SK-N-MC (cell line): ENCODE measurements at regions not wholly inside any gene's neighbourhood (a gene's known extent, or its start where the extent isn't known, plus 50 kb on each side); places are given as distances from the start of the nearest gene placed in this dataset.

ENCODE experiments used
- DNase-seq: peaks from one replicate; pipeline ENCODE4 v3.0.0-alpha.2; 2011; ENCODE audit warnings: low read depth, low spot score
- H3K27ac ChIP-seq: fragments of 200-600 bp; sonication (generic); 2 replicates; pipeline ENCODE4 v1.5.1; 2016; ENCODE audit warnings: mixed run types
- H3K36me3 ChIP-seq: fragments of 200-600 bp; sonication (generic); 2 replicates; pipeline ENCODE4 v1.6.1; 2017; ENCODE audit warnings: antibody characterized with exemption, low read length, mixed read lengths; ENCODE audit not compliant: insufficient read depth
- H3K4me3 ChIP-seq: fragments of 200-600 bp; sonication (generic); 2 replicates; pipeline ENCODE4 v1.5.1; 2016
- H3K9ac ChIP-seq: fragments of 200-600 bp; sonication (generic); 2 replicates; pipeline ENCODE4 v1.8.0; 2017; ENCODE audit warnings: mixed run types, mixed read lengths; ENCODE audit not compliant: insufficient read length
- H3K9me3 ChIP-seq: fragments of 200-600 bp; sonication (generic); 2 replicates; pipeline ENCODE4 v1.6.1; 2017; ENCODE audit warnings: low read depth, mild to moderate bottlenecking, antibody characterized with exemption, low read length, moderate library complexity, mixed read lengths
- EZH2 ChIP-seq: fragments of 200-600 bp; sonication (generic); IDR thresholded peaks from one replicate; pipeline ENCODE4 v1.6.1; 2017; ENCODE audit warnings: antibody characterized with exemption
- FOXP2 ChIP-seq: optimal IDR thresholded peaks from 2 replicates; pipeline ENCODE3; 2011; ENCODE audit warnings: mild to moderate bottlenecking, moderate library complexity; ENCODE audit not compliant: insufficient read depth; ENCODE audit errors: extremely low read length, control extremely low read depth
- POLR2AphosphoS5 ChIP-seq: IDR thresholded peaks from 2 replicates; pipeline ENCODE4 v1.6.1; 2012; ENCODE audit warnings: mild to moderate bottlenecking, low read depth, low read length, borderline replicate concordance

GRCh38 chr2:16332681-16333557, 332.7 kb downstream of the CYRIA start:
- Histone ChIP-seq H3K36me3 (no peaks in the 10 kb centered on the region), H3K9ac (no peak overlapping the region)

GRCh38 chr2:16331772-16332171, 333.9 kb downstream of the CYRIA start:
- Histone ChIP-seq H3K4me3 (no peak overlapping the region), H3K9ac (no peak overlapping the region), H3K36me3 (no peaks in the 10 kb centered on the region), H3K27ac (no peak overlapping the region), H3K9me3 (no peaks in the 10 kb centered on the region)
- no peak for DNase-seq
- TF ChIP-seq FOXP2 (no peak), POLR2AphosphoS5 (no peak), EZH2 (no peak)

More at GRCh38 chr2:16332681-16333557, 332.7 kb downstream of the CYRIA start:
- no peak for TF ChIP-seq POLR2AphosphoS5
- no peak for TF ChIP-seq EZH2
- no peak for TF ChIP-seq FOXP2
- no peak for DNase-seq
- H3K4me3 ChIP-seq, result no peak overlapping the region
- no peak overlapping the region for H3K27ac ChIP-seq
- H3K9me3 ChIP-seq, result no peaks in the 10 kb centered on the region

- no peak for DNase-seq
- Histone ChIP-seq H3K36me3 (no peaks in the 10 kb centered on the region), H3K9ac (no peak overlapping the region), H3K4me3 (no peak overlapping the region), H3K9me3 (no peaks in the 10 kb centered on the region), H3K27ac (no peak overlapping the region)
- TF ChIP-seq EZH2 (no peak), POLR2AphosphoS5 (no peak), FOXP2 (no peak)
Measured at GRCh38 chr2:16330982-16331381, 334.7 kb downstream of the CYRIA start.

DNA sequence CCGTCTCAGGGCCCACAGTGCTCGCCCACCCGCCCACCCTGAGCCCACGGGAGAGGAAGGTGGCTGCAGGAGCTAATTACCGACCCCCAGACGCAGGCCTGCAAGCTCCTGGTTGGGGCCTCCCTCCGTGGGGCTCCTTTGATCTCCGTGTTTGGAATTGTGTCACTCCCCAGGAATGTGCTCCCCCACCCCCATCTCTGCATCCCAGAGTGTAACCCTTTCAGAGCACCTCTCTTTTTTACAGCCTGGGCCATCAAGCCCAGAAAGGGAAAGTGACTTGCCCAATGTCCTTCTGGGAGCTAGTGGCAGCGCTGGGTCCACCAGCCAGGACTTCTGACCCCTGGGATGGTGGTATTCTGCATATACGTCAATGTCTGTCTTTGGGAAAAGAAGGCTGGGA, 335.1 kb downstream of the CYRIA start:
- H3K9me3 ChIP-seq, result no peaks in the 10 kb centered on the region
- TF ChIP-seq FOXP2, result no peak
- TF ChIP-seq EZH2, result no peak
- no peak for TF ChIP-seq POLR2AphosphoS5
- no peak for DNase-seq
- H3K36me3 ChIP-seq, result no peaks in the 10 kb centered on the region
- H3K4me3 ChIP-seq, result no peak overlapping the region
- H3K27ac ChIP-seq, result no peak overlapping the region
- no peak overlapping the region for H3K9ac ChIP-seq

GRCh38 chr2:16330012-16330411, 335.6 kb downstream of the CYRIA start:
- H3K9ac ChIP-seq, result no peak overlapping the region
- no peak for DNase-seq
- H3K9me3 ChIP-seq, result no peaks in the 10 kb centered on the region
- H3K27ac ChIP-seq, result no peak overlapping the region
- H3K36me3 ChIP-seq, result no peaks in the 10 kb centered on the region
- no peak overlapping the region for H3K4me3 ChIP-seq
- TF ChIP-seq EZH2 (no peak), POLR2AphosphoS5 (no peak), FOXP2 (no peak)

GRCh38 chr2:16329421-16329820, 336.2 kb downstream of the CYRIA start:
- no peaks in the 10 kb centered on the region for H3K36me3 ChIP-seq
- no peak for DNase-seq

GRCh38 chr2:16328521-16329190, 337.0 kb downstream of the CYRIA start:
- Histone ChIP-seq H3K27ac (no peak overlapping the region), H3K4me3 (no peak overlapping the region), H3K9ac (no peak overlapping the region), H3K9me3 (no peaks in the 10 kb centered on the region), H3K36me3 (no peaks in the 10 kb centered on the region)
- TF ChIP-seq POLR2AphosphoS5 (no peak), FOXP2 (no peak), EZH2 (no peak)
- no peak for DNase-seq

More at GRCh38 chr2:16329421-16329820, 336.2 kb downstream of the CYRIA start:
- Histone ChIP-seq H3K27ac (no peak overlapping the region), H3K9me3 (no peaks in the 10 kb centered on the region), H3K4me3 (no peak overlapping the region), H3K9ac (no peak overlapping the region)
- TF ChIP-seq EZH2 (no peak), POLR2AphosphoS5 (no peak), FOXP2 (no peak)

GRCh38 chr2:16327326-16327725, 338.3 kb downstream of the CYRIA start:
- H3K4me3 ChIP-seq, result no peak overlapping the region
- no peak overlapping the region for H3K27ac ChIP-seq
- no peaks in the 10 kb centered on the region for H3K9me3 ChIP-seq
- no peaks in the 10 kb centered on the region for H3K36me3 ChIP-seq
- no peak overlapping the region for H3K9ac ChIP-seq
- DNase-seq, result no peak
- no peak for TF ChIP-seq EZH2
- no peak for TF ChIP-seq FOXP2
